ENCODE measurements at regions not wholly inside any gene's neighbourhood (a gene's known extent, or its start where the extent isn't known, plus 50 kb on each side); places are given as distances from the start of the nearest gene placed in this dataset.

DNA sequence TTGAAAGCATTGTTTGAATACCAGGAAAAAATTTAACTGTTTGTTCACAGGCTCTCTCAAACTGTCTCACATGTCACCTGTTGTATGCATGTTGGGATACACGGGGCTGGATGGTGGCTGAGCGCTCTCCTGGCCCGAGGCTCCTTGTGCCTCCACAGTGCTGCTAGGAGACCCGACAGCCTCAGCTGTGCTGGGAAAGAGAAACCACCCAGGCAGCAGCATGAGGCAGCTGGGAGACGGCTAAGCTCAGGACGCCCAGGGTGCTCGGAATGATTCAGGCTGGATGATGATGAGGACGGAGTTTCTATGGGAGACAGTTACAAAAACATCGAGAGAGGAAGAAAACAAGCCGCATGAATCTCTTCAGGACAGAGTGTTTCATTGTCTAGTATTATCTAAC, 278.0 kb upstream of the CDH4 start:
- peaks cover 29% of the 10 kb centered on the region for H3K27me3 Mint-ChIP-seq (ENCODE audit: low read depth)
- no peak for DNase-seq (ENCODE audit: low read depth, low spot score)
- TF ChIP-seq, protein P1, sequence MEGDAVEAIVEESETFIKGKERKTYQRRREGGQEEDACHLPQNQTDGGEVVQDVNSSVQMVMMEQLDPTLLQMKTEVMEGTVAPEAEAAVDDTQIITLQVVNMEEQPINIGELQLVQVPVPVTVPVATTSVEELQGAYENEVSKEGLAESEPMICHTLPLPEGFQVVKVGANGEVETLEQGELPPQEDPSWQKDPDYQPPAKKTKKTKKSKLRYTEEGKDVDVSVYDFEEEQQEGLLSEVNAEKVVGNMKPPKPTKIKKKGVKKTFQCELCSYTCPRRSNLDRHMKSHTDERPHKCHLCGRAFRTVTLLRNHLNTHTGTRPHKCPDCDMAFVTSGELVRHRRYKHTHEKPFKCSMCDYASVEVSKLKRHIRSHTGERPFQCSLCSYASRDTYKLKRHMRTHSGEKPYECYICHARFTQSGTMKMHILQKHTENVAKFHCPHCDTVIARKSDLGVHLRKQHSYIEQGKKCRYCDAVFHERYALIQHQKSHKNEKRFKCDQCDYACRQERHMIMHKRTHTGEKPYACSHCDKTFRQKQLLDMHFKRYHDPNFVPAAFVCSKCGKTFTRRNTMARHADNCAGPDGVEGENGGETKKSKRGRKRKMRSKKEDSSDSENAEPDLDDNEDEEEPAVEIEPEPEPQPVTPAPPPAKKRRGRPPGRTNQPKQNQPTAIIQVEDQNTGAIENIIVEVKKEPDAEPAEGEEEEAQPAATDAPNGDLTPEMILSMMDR (conservative IDR thresholded peaks at IDR 0.05) = no peak
- H3K36me3 Mint-ChIP-seq (ENCODE audit: low read depth) = no peaks in the 10 kb centered on the region
- no peak overlapping the region for H3K4me3 Mint-ChIP-seq
- no peaks in the 10 kb centered on the region for H3K4me1 Mint-ChIP-seq
- no peaks in the 10 kb centered on the region for H3K9me3 Mint-ChIP-seq
- no peak overlapping the region for H3K27ac Mint-ChIP-seq (ENCODE audit: unreplicated experiment)

DNA sequence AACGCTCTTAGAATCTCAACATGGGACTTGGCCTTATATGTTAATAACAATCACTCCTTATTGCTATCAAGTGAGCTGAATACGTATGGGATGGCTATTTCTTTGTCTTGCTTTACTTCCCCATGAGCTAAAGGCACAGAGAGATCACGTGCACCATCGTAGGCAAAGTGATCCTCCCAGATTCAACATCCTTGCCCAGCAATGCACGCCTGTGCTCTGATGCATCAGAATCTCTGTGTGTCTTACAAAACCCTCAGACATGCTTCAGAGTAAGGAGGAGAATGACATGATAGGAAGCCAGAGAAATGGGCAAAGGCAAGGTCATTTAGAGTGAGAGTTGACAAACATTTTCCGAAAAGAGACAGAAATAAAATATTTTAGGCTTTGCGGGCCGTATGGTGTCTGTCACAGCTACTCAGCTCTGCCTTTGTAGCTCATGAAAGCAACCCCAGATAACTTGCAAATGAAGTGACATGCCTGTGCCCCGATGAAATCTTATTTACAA, 277.6 kb upstream of the CDH4 start:
- TF ChIP-seq, protein P1 (conservative IDR thresholded peaks at IDR 0.05) = no peak
- H3K4me1 Mint-ChIP-seq = no peaks in the 10 kb centered on the region
- no peak for DNase-seq (ENCODE audit: low read depth, low spot score)
- H3K27ac Mint-ChIP-seq (ENCODE audit: unreplicated experiment) = no peak overlapping the region
- H3K27me3 Mint-ChIP-seq (ENCODE audit: low read depth) = peaks cover 29% of the 10 kb centered on the region
- H3K4me3 Mint-ChIP-seq = no peak overlapping the region
- peaks cover 2% of the 10 kb centered on the region for H3K9me3 Mint-ChIP-seq
- H3K36me3 Mint-ChIP-seq (ENCODE audit: low read depth) = no peaks in the 10 kb centered on the region

DNA sequence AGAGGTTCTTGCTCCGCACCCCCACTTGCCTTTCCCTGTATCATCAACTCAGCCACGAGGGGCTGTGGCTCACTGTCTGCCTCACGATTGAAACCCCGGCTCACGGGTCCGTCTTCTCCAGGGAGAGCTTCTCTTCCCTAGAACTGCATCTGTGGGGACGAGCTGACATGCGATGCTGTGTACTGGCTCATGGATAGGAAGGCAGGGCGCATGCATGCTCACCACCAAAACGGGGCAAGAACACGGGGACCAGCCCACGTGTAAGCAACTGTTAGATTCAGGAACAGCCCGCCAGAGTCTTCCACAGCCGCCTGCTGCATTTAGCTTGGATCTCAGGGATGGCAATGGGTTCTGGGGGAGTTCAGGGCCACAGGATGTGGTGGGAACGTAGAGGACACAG, 275.9 kb upstream of the CDH4 start:
- DNase-seq (ENCODE audit: low read depth, low spot score) = no peak
- H3K4me3 Mint-ChIP-seq = no peak overlapping the region
- H3K4me1 Mint-ChIP-seq = no peaks in the 10 kb centered on the region
- peaks cover 6% of the 10 kb centered on the region for H3K36me3 Mint-ChIP-seq (ENCODE audit: low read depth)
- peaks cover 19% of the 10 kb centered on the region for H3K27me3 Mint-ChIP-seq (ENCODE audit: low read depth)
- peaks cover 10% of the 10 kb centered on the region for H3K9me3 Mint-ChIP-seq
- peak overlapping the region; percentile 27 for H3K27ac Mint-ChIP-seq (ENCODE audit: unreplicated experiment)
- TF ChIP-seq, protein P1 (conservative IDR thresholded peaks at IDR 0.05) = no peak

DNA sequence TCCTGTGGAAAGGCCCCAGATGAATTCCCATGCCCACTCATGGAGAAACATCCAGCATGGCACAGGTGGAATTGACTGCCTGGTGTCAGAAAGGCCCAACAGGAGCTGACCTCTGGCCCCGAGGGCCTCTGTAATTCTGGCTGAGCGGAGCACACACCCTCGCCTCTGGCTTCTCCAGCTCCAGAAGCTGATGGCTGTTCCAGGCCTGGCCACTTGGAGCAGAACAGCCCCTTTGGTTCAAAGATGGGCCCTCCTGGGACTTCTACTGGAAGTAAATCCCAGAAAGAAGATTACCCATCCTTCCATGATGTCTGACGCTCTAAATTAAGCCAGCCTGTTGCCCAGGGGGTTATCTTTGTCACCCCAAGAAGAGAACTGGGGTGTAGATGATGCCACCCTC, 275.1 kb upstream of the CDH4 start:
- Mint-ChIP-seq H3K27me3 (ENCODE audit: low read depth) (peaks cover 13% of the 10 kb centered on the region), H3K36me3 (ENCODE audit: low read depth) (peaks cover 6% of the 10 kb centered on the region), H3K4me3 (no peak overlapping the region), H3K27ac (ENCODE audit: unreplicated experiment) (no peak overlapping the region), H3K4me1 (no peaks in the 10 kb centered on the region), H3K9me3 (peaks cover 10% of the 10 kb centered on the region)
- DNase-seq (ENCODE audit: low read depth, low spot score) = no peak
- TF ChIP-seq, protein P1 (conservative IDR thresholded peaks at IDR 0.05) = no peak

DNA sequence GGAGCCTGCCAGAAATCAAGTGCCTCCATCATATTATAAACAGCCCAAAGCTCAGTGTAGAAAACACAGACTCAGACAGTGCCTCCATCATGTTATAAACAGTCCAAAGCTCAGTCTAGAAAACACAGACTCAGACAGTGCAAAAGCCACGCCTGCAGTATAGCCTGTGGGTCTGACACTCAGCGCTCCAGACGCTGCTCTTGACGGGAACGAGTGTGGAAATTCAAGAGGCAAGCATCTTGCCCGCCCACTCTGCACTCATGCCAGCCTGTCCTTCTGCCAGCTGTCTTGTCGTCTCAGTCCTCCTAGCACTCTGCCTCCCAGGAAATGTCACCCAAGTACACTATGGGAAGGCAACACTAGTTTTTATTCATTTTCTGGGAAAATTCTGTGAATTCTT, 274.2 kb upstream of the CDH4 start:
- Mint-ChIP-seq H3K9me3 (peaks cover 10% of the 10 kb centered on the region), H3K27me3 (ENCODE audit: low read depth) (peaks cover 12% of the 10 kb centered on the region), H3K4me1 (no peaks in the 10 kb centered on the region), H3K4me3 (no peak overlapping the region), H3K36me3 (ENCODE audit: low read depth) (peaks cover 6% of the 10 kb centered on the region), H3K27ac (ENCODE audit: unreplicated experiment) (no peak overlapping the region)
- DNase-seq (ENCODE audit: low read depth, low spot score) = no peak
- TF ChIP-seq, protein P1 (conservative IDR thresholded peaks at IDR 0.05) = no peak

DNA sequence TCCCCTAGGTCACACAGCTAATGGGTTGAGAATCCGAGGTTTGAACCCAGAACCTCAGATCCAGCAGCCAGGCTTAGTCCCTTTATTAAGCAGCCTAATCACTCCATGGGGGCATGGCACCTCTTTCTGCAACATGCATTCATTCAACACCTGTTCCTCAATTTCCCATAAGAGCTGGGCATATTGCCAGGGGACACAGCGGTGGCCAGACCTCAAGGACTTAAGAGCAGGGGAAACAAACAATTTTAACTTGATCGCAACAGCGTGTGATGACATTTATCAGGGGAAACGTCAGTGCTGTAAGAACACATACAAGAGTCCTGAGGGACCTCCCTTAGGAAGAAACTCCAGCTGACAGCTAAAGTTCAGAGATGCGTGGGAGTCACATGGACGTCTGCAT, 267.4 kb upstream of the CDH4 start:
- Mint-ChIP-seq H3K36me3 (ENCODE audit: low read depth) (peaks cover 6% of the 10 kb centered on the region), H3K4me3 (no peak overlapping the region), H3K9me3 (peaks cover 12% of the 10 kb centered on the region), H3K4me1 (no peaks in the 10 kb centered on the region), H3K27ac (ENCODE audit: unreplicated experiment) (no peak overlapping the region), H3K27me3 (ENCODE audit: low read depth) (peaks cover 25% of the 10 kb centered on the region)
- DNase-seq (ENCODE audit: low read depth, low spot score) = no peak
- TF ChIP-seq, protein P1 (conservative IDR thresholded peaks at IDR 0.05) = no peak

Measured in neural crest cell (in vitro differentiated cells).